B cell (primary cell): ENCODE measurements at regions not wholly inside any gene's neighbourhood (a gene's known extent, or its start where the extent isn't known, plus 50 kb on each side); places are given as distances from the start of the nearest gene placed in this dataset.

Experiments
- ATAC-seq: fragments of 200-7000 bp; cut with Tn5 transposase; one replicate; pipeline ENCODE4 v1.10.0; 2021; ENCODE audit warnings: low read depth, mild to moderate bottlenecking, moderate number of reproducible peaks, moderate library complexity
- CTCF ChIA-PET: fragments of 350-600 bp; sonication (Branson Sonifier 250); formaldehyde crosslinking; loops from one replicate; lab custom pipeline; 2021; ENCODE audit warnings: antibody characterized with exemption, inconsistent platforms; lab: Charles Lee
- POLR2A ChIA-PET: fragments of 350-600 bp; sonication (Branson Sonifier 250); formaldehyde crosslinking; loops from one replicate; lab custom pipeline; 2021; ENCODE audit warnings: antibody characterized with exemption; lab: Charles Lee
- DNase-seq: peaks from one replicate; pipeline ENCODE4 v3.0.0; 2013
- H2AFZ ChIP-seq: 2 replicates; pipeline ENCODE4 v1.6.1; 2012; ENCODE audit warnings: mild to moderate bottlenecking, low read depth, low read length; ENCODE audit not compliant: insufficient read depth, poor library complexity, severe bottlenecking
- H3K27ac ChIP-seq, 2 donors: 1 replicate in 1 of 2; 2 replicates in 1 of 2; pipeline ENCODE4 v1.5.1; 2012 to 2013; ENCODE audit warnings: low read length in 2 of 2, mild to moderate bottlenecking in 2 of 2, moderate library complexity in 1 of 2
- H3K27me3 ChIP-seq, 4 experiments: fragments of 200-600 bp in 1 of 4; sonication (generic) in 1 of 4; replicated peaks in 1 of 4; 1 replicate in 2 of 4; 2 replicates in 2 of 4; pipeline versions ENCODE4 v1.6.1 to v1.7.0; 2013 to 2016; ENCODE audit warnings: low read length in 3 of 4, mild to moderate bottlenecking in 2 of 4, mixed read lengths in 1 of 4, moderate library complexity in 1 of 4; ENCODE audit not compliant: insufficient read depth in 4 of 4, control insufficient read depth in 3 of 4; ENCODE audit errors: control extremely low read depth in 1 of 4
- H3K36me3 ChIP-seq, 2 experiments: replicated peaks in 1 of 2; 1 replicate in 1 of 2; 2 replicates in 1 of 2; pipeline versions ENCODE4 v1.6.1 to v1.7.1; 2013; ENCODE audit warnings: low read length in 1 of 2; ENCODE audit not compliant: insufficient read depth in 2 of 2, control insufficient read depth in 1 of 2; ENCODE audit errors: control extremely low read depth in 1 of 2, extremely low read depth in 1 of 2
- H3K4me1 ChIP-seq, 2 donors: fragments of 200-600 bp in 1 of 2; sonication (generic) in 1 of 2; 1 replicate in 1 of 2; 2 replicates in 1 of 2; pipeline versions ENCODE4 v1.5.1 to v1.6.1; 2013 to 2017; ENCODE audit warnings: low read length in 2 of 2; ENCODE audit not compliant: control insufficient read depth in 2 of 2, insufficient read depth in 2 of 2
- H3K4me2 ChIP-seq: replicated peaks from 2 replicates; pipeline ENCODE3; 2012; ENCODE audit warnings: mild to moderate bottlenecking, low read depth, low read length; ENCODE audit not compliant: poor library complexity, severe bottlenecking
- H3K4me3 ChIP-seq, 5 experiments: fragments of 200-600 bp in 1 of 5; sonication (generic) in 1 of 5; 1 replicate in 3 of 5; 2 replicates in 2 of 5; pipeline versions ENCODE4 v1.5.1 to v1.7.0; 2011 to 2016; ENCODE audit warnings: low read length in 4 of 5, mild to moderate bottlenecking in 4 of 5, low read depth in 2 of 5, control low read depth in 1 of 5, moderate library complexity in 1 of 5; ENCODE audit not compliant: insufficient read depth in 1 of 5; ENCODE audit errors: control extremely low read depth in 1 of 5, extremely low read depth in 1 of 5
- H3K79me2 ChIP-seq: fragments of 200-600 bp; sonication (generic); one replicate; pipeline ENCODE4 v1.6.0; 2016; ENCODE audit warnings: low read length; ENCODE audit not compliant: control insufficient read depth, insufficient read depth
- H3K9ac ChIP-seq: fragments of 200-600 bp; sonication (generic); 2 replicates; pipeline ENCODE4 v1.6.1; 2017; ENCODE audit warnings: mild to moderate bottlenecking, low read length, moderate library complexity
- H3K9me3 ChIP-seq, 3 donors: one replicate each; pipeline versions ENCODE4 v1.6.1 to v1.7.1; 2013; ENCODE audit warnings: low read length in 2 of 3; ENCODE audit not compliant: control insufficient read depth in 2 of 3, insufficient read depth in 1 of 3; ENCODE audit errors: control extremely low read depth in 1 of 3
- H4K20me1 ChIP-seq: 2 replicates; pipeline ENCODE4 v1.6.0; 2012; ENCODE audit warnings: mild to moderate bottlenecking, low read length; ENCODE audit not compliant: insufficient read depth, control insufficient read depth, poor library complexity, severe bottlenecking
- H3K27ac Mint-ChIP-seq: one replicate; pipeline ENCODE4 v1.8.0; 2021; ENCODE audit warnings: mixed read lengths
- H3K27me3 Mint-ChIP-seq: one replicate; pipeline ENCODE4 v1.8.0; 2021; ENCODE audit warnings: mixed read lengths
- H3K4me1 Mint-ChIP-seq: one replicate; pipeline ENCODE4 v1.8.0; 2021; ENCODE audit warnings: mixed read lengths
- H3K4me3 Mint-ChIP-seq: one replicate; pipeline ENCODE4 v1.8.0; 2021; ENCODE audit warnings: mixed read lengths
- H3K9me3 Mint-ChIP-seq: one replicate; pipeline ENCODE4 v1.8.0; 2022; ENCODE audit warnings: mixed read lengths; ENCODE audit not compliant: insufficient read depth
- CTCF ChIP-seq: fragments of 200-600 bp; IDR thresholded peaks from one replicate; pipeline ENCODE4 v1.8.0; 2022; ENCODE audit warnings: antibody characterized with exemption, mild to moderate bottlenecking
- EZH2 ChIP-seq: IDR thresholded peaks from 2 replicates; pipeline ENCODE4 v1.6.1; 2012; ENCODE audit warnings: borderline replicate concordance, low read depth, mild to moderate bottlenecking, moderate library complexity, low read length; ENCODE audit not compliant: insufficient read depth, poor library complexity, severe bottlenecking
- WGBS: methylation state at CpG from one replicate; pipeline ENCODE4 v1.1.5; 2013; ENCODE audit warnings: missing lambda C conversion rate; ENCODE audit not compliant: insufficient coverage; 5-methylcytosine and 5-hydroxymethylcytosine counted together
- intact Hi-C: fragments of 100-400 bp; cut with micrococcal nuclease; formaldehyde crosslinking; loops from one replicate; pipeline ENCODE4 v1.10.0; 2022

- Mint-ChIP-seq H3K27me3 (peaks cover 20% of the 10 kb centered on the region), H3K4me1 (no peaks in the 10 kb centered on the region), H3K9me3 (no peaks in the 10 kb centered on the region), H3K4me3 (no peak overlapping the region), H3K27ac (no peak overlapping the region)
- Histone ChIP-seq H3K4me2 (no peak overlapping the region), H3K79me2 (no peaks in the 10 kb centered on the region), H3K36me3 (no peaks in the 10 kb centered on the region), H3K27ac (no peak overlapping the region), H3K27me3 (no peaks in the 10 kb centered on the region), H3K9me3 (no peaks in the 10 kb centered on the region), H3K9ac (no peak overlapping the region), H4K20me1 (no peaks in the 10 kb centered on the region), H2AFZ (no peak overlapping the region), H3K4me3 (no peak overlapping the region), H3K4me1 (no peaks in the 10 kb centered on the region)
- DNase-seq (no peak), ATAC-seq (no peak)
- no peak for TF ChIP-seq EZH2
- no peak for TF ChIP-seq CTCF
- WGBS = 90% methylated on average over 8 of the region's 8 CpGs
- ChIA-PET CTCF (no interaction called here), POLR2A (no interaction called here)
- intact Hi-C loops = no loop called here
Observed at GRCh38 chr7:155164316-155164715, 94.2 kb downstream of the HTR5A start.

GRCh38 chr7:155166108-155166507, 96.0 kb downstream of the HTR5A start:
- ATAC-seq = no peak
- no peaks in the 10 kb centered on the region for H3K27me3 ChIP-seq
- Mint-ChIP-seq H3K4me3 (no peak overlapping the region), H3K4me1 (no peaks in the 10 kb centered on the region), H3K27ac (no peak overlapping the region), H3K27me3 (peaks cover 16% of the 10 kb centered on the region), H3K9me3 (no peaks in the 10 kb centered on the region)
- no peaks in the 10 kb centered on the region for H3K9me3 ChIP-seq
- TF ChIP-seq CTCF (no peak), EZH2 (no peak)
- no peak overlapping the region for H3K4me3 ChIP-seq
- 88% methylated on average over 6 of the region's 11 CpGs for WGBS
- no peaks in the 10 kb centered on the region for H3K4me1 ChIP-seq
- POLR2A ChIA-PET = no interaction called here
- H3K4me2 ChIP-seq = no peak overlapping the region
- H3K9ac ChIP-seq = no peak overlapping the region
- no peak for DNase-seq
- H3K36me3 ChIP-seq = no peaks in the 10 kb centered on the region
- H3K27ac ChIP-seq = no peak overlapping the region
- H4K20me1 ChIP-seq = no peaks in the 10 kb centered on the region
- H3K79me2 ChIP-seq = no peaks in the 10 kb centered on the region
- CTCF ChIA-PET = no interaction called here
- intact Hi-C loops = no loop called here
- no peak overlapping the region for H2AFZ ChIP-seq
